ENCODE measurements at regions not wholly inside any gene's neighbourhood (a gene's known extent, or its start where the extent isn't known, plus 50 kb on each side); places are given as distances from the start of the nearest gene placed in this dataset.
A peak's percentile ranks its signal among the peaks of the same experiment; 100 is the strongest.
"Not testable (repeated sequence)": the region's sequence is repeated elsewhere in the genome, so short reads cannot be mapped to it uniquely, and the experiment has no call there.

DNA sequence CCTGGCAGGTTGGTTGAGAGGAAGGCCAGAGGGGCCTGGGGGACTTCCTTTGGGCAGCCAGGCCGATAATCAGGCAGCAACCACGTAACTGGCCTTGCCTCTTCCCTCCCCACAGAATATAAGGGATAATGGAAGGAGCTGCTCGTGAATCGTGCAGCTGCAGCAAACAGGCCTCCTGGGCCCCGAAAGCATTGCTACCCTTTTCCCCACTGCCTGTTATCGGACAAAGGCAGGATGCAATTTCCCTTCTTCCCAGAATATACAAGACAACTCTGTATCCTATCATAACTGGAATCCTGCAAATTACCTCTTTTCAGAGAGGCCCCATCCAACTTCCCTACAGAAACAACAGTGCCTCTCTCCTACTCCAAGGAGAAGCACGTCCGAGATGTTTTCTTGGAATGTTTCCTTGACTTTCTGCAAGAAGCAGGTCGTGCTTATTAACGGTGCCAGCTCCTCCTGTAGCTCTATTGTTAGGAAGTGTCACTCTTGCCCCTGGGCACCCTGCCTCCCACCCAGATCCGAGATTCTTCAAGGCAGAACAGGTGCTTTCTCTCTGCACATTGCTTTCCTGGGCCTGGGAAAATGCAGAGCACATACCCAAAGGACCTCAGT is 106.0 kb upstream of the TIAM1 start:
- DNase-seq = no peak

- no peak for DNase-seq
These were observed 104.4 kb upstream of the TIAM1 start for GRCh38 chr21:31448496-31448895.

DNA sequence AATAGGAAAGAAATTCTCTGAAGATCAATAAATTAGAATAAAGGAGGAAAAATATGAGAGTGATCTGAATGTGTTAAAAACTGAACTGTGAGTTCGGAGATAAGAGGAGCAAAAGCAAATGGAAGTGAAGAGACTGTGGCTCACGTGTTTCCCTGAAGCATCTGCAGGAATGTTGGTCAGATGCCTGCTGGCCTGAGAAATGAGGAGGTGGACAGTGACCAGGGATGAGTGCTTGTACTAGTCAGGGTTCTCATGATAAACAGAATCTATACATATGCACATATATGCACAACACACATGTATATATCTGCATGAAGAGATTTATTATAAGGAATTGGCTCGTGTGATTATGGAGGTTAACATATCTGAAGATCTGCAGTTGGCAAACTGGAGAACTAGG is 103.4 kb upstream of the TIAM1 start:
- DNase-seq = no peak

DNA sequence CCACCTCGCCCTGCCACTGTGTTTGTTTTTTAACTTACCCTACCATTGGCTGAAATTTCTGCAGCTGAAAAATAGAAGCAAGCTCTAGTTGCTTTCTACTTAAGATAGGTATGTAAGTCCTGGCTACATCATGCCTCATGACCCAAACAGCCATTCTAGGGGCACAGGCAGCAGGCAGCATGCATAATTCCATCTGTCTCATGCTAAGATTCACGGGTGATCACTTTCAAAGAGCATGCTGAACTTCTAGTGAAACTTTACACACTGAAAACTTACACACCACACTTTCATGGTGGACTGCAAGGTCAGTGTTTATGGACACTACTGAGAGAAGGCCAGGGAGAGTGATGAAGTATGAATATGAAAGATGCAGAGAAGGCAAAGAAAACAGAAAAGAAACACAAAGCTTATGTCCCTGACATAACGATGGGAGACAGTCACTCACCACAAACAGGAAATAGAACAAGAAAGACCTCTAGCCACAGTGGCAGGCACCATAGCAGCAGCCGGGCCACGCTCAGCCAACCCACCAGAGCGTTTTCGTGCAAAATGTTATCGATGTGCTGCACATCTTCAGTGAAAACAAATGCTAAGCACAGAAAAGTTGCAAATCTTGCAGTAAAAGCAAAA is 102.3 kb upstream of the TIAM1 start:
- DNase-seq = no peak

GRCh38 chr21:31445137-31445536 is 101.1 kb upstream of the TIAM1 start:
- DNase-seq = no peak

GRCh38 chr21:31443736-31444521 is 99.9 kb upstream of the TIAM1 start:
- DNase-seq = no peak

DNA sequence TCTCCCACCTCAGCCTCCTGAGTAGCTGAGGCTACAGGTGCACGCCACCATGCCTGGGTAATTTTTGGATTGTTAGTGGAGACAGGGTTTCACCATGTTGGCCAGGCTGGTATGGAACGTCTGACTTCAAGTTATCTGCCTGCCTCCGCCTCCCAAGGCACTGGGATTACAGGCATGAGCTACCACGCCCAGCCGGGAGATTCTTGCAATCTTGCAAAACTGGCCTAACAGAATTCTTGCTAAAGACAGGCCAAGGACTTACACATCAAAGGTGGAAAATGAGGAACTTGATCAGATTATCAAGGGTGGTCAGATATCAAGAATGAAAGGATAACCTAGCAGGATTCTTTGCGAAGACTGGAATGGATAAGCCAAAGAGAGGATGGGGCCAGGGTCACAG is 98.3 kb upstream of the TIAM1 start:
- no peak for DNase-seq

GRCh38 chr21:31429506-31429905 is 85.4 kb upstream of the TIAM1 start:
- no peak for DNase-seq

DNA sequence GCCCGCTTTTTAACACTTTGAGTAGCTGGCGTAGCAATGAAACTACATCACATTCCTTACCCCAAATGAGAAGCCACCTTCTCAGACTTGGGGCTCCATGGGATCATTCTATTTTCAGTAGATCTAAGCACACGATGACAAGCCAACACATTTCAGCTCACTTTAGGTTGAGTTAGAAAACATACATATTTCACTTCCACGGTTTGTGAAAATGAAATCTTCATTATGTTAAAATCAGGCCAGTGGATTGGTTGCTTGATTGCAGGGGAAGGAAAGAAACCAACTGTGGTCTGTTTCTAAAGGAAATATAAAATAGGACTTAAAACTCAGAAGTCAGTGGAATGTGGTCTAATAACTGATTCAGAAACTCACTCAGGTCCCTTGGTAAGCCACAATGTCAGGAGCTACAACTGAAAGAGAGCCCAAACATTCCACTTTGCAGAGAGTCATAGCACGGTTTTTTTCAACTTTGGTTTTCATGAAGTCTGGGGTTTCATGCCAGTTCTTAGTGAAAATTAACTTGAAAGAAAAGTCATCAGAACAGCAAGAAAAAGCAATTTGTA is 82.3 kb upstream of the TIAM1 start:
- DNase-seq = no peak

GRCh38 chr21:31425138-31425537 is 81.1 kb upstream of the TIAM1 start:
- DNase-seq = no peak

DNA sequence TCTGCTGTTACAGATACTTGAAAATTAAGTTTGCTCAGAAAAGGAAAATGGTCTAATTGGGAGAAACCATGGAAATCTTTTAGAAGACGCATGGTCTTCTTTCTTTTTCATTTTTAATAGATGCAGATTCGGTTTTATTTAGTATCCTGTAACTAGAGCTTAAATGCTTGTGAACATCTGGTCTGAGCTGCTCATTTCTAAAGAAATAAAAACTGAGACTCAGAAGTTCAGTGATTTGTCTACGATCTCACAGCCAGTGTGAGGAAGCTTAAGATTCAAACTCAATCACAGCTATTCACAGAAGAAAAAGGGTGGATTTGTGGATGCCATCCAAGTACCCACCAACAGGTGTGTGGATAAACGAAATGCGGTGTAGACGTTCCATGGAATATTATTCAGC is 80.0 kb upstream of the TIAM1 start:
- DNase-seq = no peak

GRCh38 chr21:31420988-31421387 is 76.9 kb upstream of the TIAM1 start:
- no peak for DNase-seq

- no peak for DNase-seq
These were observed 76.3 kb upstream of the TIAM1 start for GRCh38 chr21:31420354-31420753.

DNA sequence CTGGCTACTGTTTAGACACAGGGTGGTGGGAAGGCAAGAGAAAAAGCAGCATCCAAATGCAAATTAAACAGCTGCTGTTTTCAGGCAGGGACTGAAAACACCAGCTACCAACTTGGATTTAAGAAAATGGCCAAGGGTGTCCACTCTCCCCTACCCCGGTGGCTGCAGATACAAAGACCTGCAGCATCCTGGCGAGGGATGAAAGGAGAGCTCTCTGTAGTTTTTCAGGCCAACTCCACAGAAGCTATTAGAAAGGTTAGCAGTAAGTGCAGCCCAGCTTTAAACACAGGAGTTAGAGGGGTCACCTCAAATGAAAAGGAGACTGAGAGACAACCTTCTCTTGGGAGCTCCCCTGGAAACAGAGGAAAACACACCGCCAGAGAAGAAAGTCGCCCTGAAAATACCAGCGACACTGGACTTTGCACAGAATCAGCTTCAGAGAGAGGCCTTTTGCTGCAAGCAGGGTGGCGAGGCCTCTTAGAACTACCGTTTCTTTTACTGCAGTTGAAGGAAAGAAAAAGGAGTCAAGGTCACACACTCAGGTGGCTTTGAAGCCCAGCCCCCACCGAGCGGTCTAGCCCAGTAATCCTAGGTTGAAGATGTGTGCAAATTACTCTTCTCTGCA is 74.4 kb upstream of the TIAM1 start:
- no peak for DNase-seq

- not testable (repeated sequence) for DNase-seq
These were observed 73.2 kb upstream of the TIAM1 start for GRCh38 chr21:31417214-31417613.

GRCh38 chr21:31416465-31416864 is 72.4 kb upstream of the TIAM1 start:
- no peak for DNase-seq

DNA sequence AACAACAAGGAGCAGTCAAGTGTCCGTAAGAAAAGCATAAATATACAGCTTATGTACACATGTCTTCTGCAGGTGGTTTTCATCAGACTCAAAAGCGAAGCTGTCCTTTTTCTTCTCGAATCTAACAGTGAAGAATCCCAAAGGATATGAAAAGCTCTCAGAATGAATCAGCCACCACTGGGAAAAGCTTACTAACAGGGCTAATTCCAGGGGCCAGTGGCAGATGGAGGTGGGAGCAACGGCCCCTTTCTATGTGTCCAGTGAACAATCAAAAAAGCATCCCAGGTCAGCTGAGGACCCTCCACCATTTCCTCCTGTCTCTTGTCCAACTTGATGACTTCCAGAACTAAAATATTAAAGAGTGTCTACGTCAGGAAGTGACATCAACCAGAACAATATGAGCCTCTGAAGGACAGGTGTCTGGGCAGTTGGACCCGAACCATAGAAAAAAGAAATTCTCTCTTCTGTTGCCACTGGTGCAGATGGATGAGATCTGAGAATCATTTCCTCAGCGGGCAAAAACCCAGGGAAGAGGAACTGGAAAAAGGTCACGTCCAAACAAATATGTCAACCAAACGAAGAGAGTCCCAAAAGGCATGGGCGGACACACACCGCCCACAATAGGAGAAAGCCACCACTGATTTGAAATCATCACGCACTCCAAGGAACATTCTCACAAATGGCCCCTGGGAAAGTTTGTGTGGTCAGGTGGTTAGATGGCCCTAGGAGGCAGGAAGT is 70.4 kb upstream of the TIAM1 start:
- no peak for DNase-seq

DNA sequence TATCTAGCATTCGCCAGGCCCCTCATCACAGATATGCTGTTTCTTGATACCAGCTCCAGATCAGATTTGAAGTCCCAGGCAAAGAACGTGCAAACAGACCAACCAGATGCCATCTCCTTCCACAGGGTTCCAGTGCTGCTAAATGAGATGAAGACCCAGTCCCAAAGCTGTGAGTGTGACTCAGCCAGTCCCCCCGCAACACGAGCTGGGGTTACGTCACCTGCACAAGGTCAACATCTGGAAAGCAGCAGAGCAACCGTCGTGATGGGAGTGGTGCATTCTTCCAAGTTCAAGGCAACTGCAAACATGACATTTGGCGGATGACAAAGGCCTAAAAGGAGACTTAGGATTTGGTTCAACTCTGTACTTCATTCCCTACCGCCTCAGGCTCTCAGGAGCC is 69.6 kb upstream of the TIAM1 start:
- DNase-seq = no peak

- DNase-seq = no peak
These were observed 66.6 kb upstream of the TIAM1 start for GRCh38 chr21:31410499-31411131.

GRCh38 chr21:31409831-31410487 is 65.9 kb upstream of the TIAM1 start:
- DNase-seq = peak; percentile 14

DNA sequence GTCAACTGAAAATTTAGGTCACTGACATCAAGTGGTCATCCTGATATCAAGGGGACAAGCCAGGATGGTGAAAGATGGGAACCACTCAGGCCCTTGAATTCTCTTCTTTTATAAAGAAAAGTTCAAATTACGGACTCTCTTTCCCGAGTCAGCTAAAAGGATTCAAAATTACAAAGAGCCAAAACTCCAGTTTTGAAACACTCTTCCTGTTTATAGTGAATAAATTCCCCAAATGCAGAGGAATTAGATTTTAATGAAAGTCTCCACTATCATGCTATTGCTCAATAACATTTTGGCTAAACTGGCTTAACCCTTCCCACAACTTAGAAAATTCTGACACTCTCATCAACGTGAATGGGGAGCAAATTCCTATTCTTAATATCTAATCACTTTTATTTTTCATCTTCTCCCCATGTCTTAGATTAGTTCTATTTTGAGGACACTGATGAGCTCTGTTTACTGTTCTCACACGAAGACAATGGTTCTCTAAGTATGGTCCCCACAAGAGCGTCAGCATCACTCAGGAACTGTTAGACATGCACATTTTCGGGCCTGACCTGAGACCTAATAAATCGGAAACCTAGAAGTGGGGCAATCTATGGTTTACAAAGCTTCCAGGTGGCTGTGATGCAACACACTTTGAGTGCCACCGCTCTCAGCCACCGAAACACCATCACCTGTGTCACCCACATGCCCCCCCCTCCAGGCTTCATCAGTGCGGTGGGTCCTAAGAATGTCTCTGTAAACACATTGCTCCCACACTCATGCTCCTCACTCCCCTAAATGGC is 64.4 kb upstream of the TIAM1 start:
- no peak for DNase-seq

All from midbrain (tissue), 1 donor.